ENCODE measurements at regions not wholly inside any gene's neighbourhood (a gene's known extent, or its start where the extent isn't known, plus 50 kb on each side); places are given as distances from the start of the nearest gene placed in this dataset.

DNA sequence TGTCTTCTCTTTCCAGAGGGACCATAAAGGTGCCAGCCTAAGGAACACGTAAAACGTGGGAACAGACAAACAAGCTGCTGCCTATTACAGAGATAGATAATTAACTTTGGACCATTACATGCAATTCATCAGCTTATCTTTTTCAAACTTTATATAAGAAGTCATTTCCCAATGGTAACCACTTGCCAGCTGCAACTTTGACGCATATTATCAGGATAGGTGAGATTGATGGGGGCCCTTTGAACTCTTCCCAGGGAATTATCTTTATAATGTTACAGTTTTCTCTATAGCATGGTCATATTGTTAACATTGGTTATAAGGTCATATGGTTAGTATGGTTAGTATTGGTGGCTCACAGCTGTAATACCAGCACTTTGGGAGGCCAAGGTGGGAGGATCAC, 94.1 kb upstream of the BMP2K start:
- Histone ChIP-seq H3K79me2 (ENCODE audit: control insufficient read depth, low read length) (no peaks in the 10 kb centered on the region), H3K4me1 (ENCODE audit: control insufficient read depth, low read length) (no peaks in the 10 kb centered on the region), H3K27ac (ENCODE audit: low read depth, low read length) (no peak overlapping the region), H3K36me3 (ENCODE audit: control insufficient read depth, low read length) (no peaks in the 10 kb centered on the region), H3K9me3 (ENCODE audit: control insufficient read depth, insufficient read depth, low read length) (no peaks in the 10 kb centered on the region), H4K20me1 (ENCODE audit: control insufficient read depth, insufficient read depth, low read depth, low read length) (no peaks in the 10 kb centered on the region), H3K4me2 (ENCODE audit: low read length) (no peak overlapping the region), H3K9me2 (replicated peaks; ENCODE audit: control insufficient read depth, low read length) (no peaks in the 10 kb centered on the region), H3F3A (ENCODE audit: control insufficient read depth, insufficient read depth) (no peaks in the 10 kb centered on the region), H3K27me3 (ENCODE audit: control insufficient read depth, low read length) (no peaks in the 10 kb centered on the region), H3K4me3 (ENCODE audit: low read length) (no peak overlapping the region)
- TF ChIP-seq EZH2phosphoT487 (IDR thresholded peaks at IDR 0.05; ENCODE audit: borderline replicate concordance, low read length), result no peak

- H3K9me2 ChIP-seq (replicated peaks; ENCODE audit: control insufficient read depth, low read length), result no peaks in the 10 kb centered on the region
- H4K20me1 ChIP-seq (ENCODE audit: control insufficient read depth, insufficient read depth, low read depth, low read length), result no peaks in the 10 kb centered on the region
Observed at GRCh38 chr4:78683352-78683751, 92.8 kb upstream of the BMP2K start.

DNA sequence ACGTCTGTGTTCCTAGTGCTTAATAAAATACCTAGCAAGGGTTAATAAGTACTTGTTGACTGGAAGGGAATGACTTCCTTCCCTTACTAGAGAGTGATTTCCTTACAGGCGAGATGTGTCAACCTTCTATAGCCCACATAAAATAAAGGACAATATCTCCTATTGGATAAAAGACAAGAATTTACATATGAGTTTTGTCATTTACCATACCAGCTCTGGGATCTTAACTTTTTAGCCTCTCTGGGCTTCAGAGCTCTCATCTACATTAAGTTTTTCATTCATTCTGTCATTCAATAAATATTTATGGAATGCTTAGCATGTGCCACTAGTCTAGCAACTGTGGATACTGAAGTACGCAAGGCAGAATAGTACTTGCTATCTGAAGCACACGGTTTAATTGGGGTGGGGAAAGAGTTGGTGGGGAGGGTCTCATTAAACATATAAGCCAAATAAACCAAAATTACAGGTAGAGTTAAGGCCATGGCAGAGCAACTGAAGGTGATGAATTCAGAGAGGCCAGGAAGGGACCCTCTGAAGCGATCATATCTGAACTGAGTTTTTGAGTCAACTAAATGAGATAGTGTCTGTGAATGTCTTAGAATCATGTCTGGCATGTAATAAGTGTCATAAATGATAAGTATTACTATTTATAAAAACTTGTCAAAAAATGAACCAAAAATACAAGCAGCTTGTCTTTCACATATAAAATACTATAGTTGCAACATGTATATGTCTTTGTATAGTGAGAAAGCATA, 91.6 kb upstream of the BMP2K start:
- Histone ChIP-seq H3K9me2 (replicated peaks; ENCODE audit: control insufficient read depth, low read length) (no peaks in the 10 kb centered on the region), H3K4me3 (ENCODE audit: low read length) (no peak overlapping the region), H3K9me3 (ENCODE audit: control insufficient read depth, insufficient read depth, low read length) (no peaks in the 10 kb centered on the region), H3K79me2 (ENCODE audit: control insufficient read depth, low read length) (no peaks in the 10 kb centered on the region), H4K20me1 (ENCODE audit: control insufficient read depth, insufficient read depth, low read depth, low read length) (no peaks in the 10 kb centered on the region), H3K4me1 (ENCODE audit: control insufficient read depth, low read length) (no peaks in the 10 kb centered on the region), H3F3A (ENCODE audit: control insufficient read depth, insufficient read depth) (no peaks in the 10 kb centered on the region), H3K27ac (ENCODE audit: low read depth, low read length) (no peak overlapping the region), H3K27me3 (ENCODE audit: control insufficient read depth, low read length) (no peaks in the 10 kb centered on the region), H3K4me2 (ENCODE audit: low read length) (no peak overlapping the region), H3K36me3 (ENCODE audit: control insufficient read depth, low read length) (no peaks in the 10 kb centered on the region)
- TF ChIP-seq CTCF (IDR thresholded peaks at IDR 0.05; ENCODE audit: low read depth, low read length, poor library complexity, severe bottlenecking) (no peak), EZH2phosphoT487 (IDR thresholded peaks at IDR 0.05; ENCODE audit: borderline replicate concordance, low read length) (no peak)

More at GRCh38 chr4:78683352-78683751, 92.8 kb upstream of the BMP2K start:
- no peak overlapping the region for H3K4me2 ChIP-seq (ENCODE audit: low read length)
- H3F3A ChIP-seq (ENCODE audit: control insufficient read depth, insufficient read depth), result no peaks in the 10 kb centered on the region
- H3K9me3 ChIP-seq (ENCODE audit: control insufficient read depth, insufficient read depth, low read length), result no peaks in the 10 kb centered on the region
- H3K79me2 ChIP-seq (ENCODE audit: control insufficient read depth, low read length), result no peaks in the 10 kb centered on the region
- no peak overlapping the region for H3K4me3 ChIP-seq (ENCODE audit: low read length)
- no peaks in the 10 kb centered on the region for H3K27me3 ChIP-seq (ENCODE audit: control insufficient read depth, low read length)
- no peaks in the 10 kb centered on the region for H3K36me3 ChIP-seq (ENCODE audit: control insufficient read depth, low read length)
- H3K4me1 ChIP-seq (ENCODE audit: control insufficient read depth, low read length), result no peaks in the 10 kb centered on the region
- no peak for TF ChIP-seq EZH2phosphoT487 (IDR thresholded peaks at IDR 0.05; ENCODE audit: borderline replicate concordance, low read length)
- no peak for TF ChIP-seq CTCF (IDR thresholded peaks at IDR 0.05; ENCODE audit: low read depth, low read length, poor library complexity, severe bottlenecking)
- H3K27ac ChIP-seq (ENCODE audit: low read depth, low read length), result no peak overlapping the region

DNA sequence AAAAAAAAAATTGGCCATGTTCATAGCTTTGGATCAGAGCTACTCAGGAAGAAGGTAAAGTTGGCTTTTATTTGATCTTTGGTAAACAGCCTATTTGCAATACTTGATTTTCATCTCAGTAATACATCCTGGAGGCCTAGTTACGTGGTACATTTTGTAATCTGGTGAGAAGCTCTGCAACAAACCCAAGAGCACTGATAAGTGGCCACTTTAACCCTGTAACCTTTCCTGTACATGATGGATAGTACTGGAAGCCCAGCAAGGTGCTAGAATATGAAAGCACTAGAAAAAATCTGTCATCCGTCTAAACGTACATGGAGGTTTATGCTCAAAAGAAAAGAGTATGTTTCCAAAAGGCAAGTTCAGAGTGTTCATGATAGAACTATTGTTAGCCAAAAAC, 88.3 kb upstream of the BMP2K start:
- H3K9me3 ChIP-seq (ENCODE audit: control insufficient read depth, insufficient read depth, low read length), result no peaks in the 10 kb centered on the region
- H3K4me2 ChIP-seq (ENCODE audit: low read length), result no peak overlapping the region
- no peaks in the 10 kb centered on the region for H3K36me3 ChIP-seq (ENCODE audit: control insufficient read depth, low read length)
- H4K20me1 ChIP-seq (ENCODE audit: control insufficient read depth, insufficient read depth, low read depth, low read length), result no peaks in the 10 kb centered on the region
- no peak for TF ChIP-seq CTCF (IDR thresholded peaks at IDR 0.05; ENCODE audit: low read depth, low read length, poor library complexity, severe bottlenecking)
- no peak for TF ChIP-seq EZH2phosphoT487 (IDR thresholded peaks at IDR 0.05; ENCODE audit: borderline replicate concordance, low read length)
- H3K4me3 ChIP-seq (ENCODE audit: low read length), result no peak overlapping the region
- peaks cover 17% of the 10 kb centered on the region for H3K4me1 ChIP-seq (ENCODE audit: control insufficient read depth, low read length)
- H3K79me2 ChIP-seq (ENCODE audit: control insufficient read depth, low read length), result no peaks in the 10 kb centered on the region
- H3K27me3 ChIP-seq (ENCODE audit: control insufficient read depth, low read length), result peaks cover 2% of the 10 kb centered on the region; the same call in 1 of the 2 replicates
- no peak overlapping the region for H3K27ac ChIP-seq (ENCODE audit: low read depth, low read length)
- no peaks in the 10 kb centered on the region for H3F3A ChIP-seq (ENCODE audit: control insufficient read depth, insufficient read depth)
- no peaks in the 10 kb centered on the region for H3K9me2 ChIP-seq (replicated peaks; ENCODE audit: control insufficient read depth, low read length)

Measured in DOHH2 (cell line).